HCT116 (cell line): ENCODE measurements at regions not wholly inside any gene's neighbourhood (a gene's known extent, or its start where the extent isn't known, plus 50 kb on each side); places are given as distances from the start of the nearest gene placed in this dataset.
A peak's percentile ranks its signal among the peaks of the same experiment; 100 is the strongest.

ENCODE experiments used
- ATAC-seq: fragments of 200-7000 bp; cut with Tn5 transposase; 2 replicates; pipeline ENCODE4 v1.9.1; 2020; ENCODE audit warnings: mild to moderate bottlenecking, moderate library complexity
- BruUV-seq: library from RNA; stranded (reverse); fragments of 400-500 nt; replicated peaks from 2 replicates; lab custom pipeline; 2021; lab: Mats Ljungman, UMichigan
- CTCF ChIA-PET: fragments of 300-600 bp; sonication (Branson Sonifier 250); formaldehyde crosslinking; loops from one replicate; lab custom pipeline; 2021; ENCODE audit warnings: antibody characterized with exemption; lab: Charles Lee
- POLR2A ChIA-PET: fragments of 300-600, 350-600 bp; sonication (Branson Sonifier 250); formaldehyde crosslinking; loops from one replicate; lab custom pipeline; 2021; ENCODE audit warnings: antibody characterized with exemption; lab: Charles Lee
- RAD21 ChIA-PET, 2 experiments: fragments of 300-600 bp; sonication (Branson Sonifier 250); formaldehyde crosslinking; loops; one replicate each; lab custom pipeline; 2023; ENCODE audit warnings: low total read pairs in 2 of 2; ENCODE audit not compliant: uncharacterized antibody in 2 of 2, unreplicated experiment in 2 of 2, low non-redundant PET in 1 of 2; lab: Charles Lee
- DNase-seq: peaks from one replicate; pipeline ENCODE4 v3.0.0-alpha.2; 2010; ENCODE audit warnings: low read depth, low spot score
- H2AFZ ChIP-seq: fragments of 200-600 bp; shearing (Covaris generic), sonication (generic); 2 replicates; pipeline ENCODE4 v1.6.1; 2017; ENCODE audit warnings: low read depth, mixed run types, mixed read lengths, antibody characterized with exemption, low read length; ENCODE audit not compliant: poor library complexity, severe bottlenecking
- H3K27ac ChIP-seq: 2 replicates; pipeline ENCODE4 v1.5.1; 2012; ENCODE audit warnings: low read depth, low read length
- H3K27me3 ChIP-seq: fragments of 200-600 bp; sonication (generic); 2 replicates; pipeline ENCODE4 v1.6.1; 2016; ENCODE audit warnings: mixed run types, low read length, mixed read lengths; ENCODE audit not compliant: insufficient read depth
- H3K36me3 ChIP-seq, 2 experiments: fragments of 200-500 bp in 1 of 2; fragments of 200-600 bp in 1 of 2; sonication (Bioruptor generic) in 1 of 2; sonication (generic) in 1 of 2; 2 replicates each; pipeline versions ENCODE4 v1.5.1 to v1.6.1; 2014 to 2016; ENCODE audit warnings: low read length in 2 of 2, inconsistent platforms in 1 of 2, mixed read lengths in 1 of 2, mixed run types in 1 of 2; ENCODE audit not compliant: insufficient read depth in 2 of 2, control insufficient read depth in 1 of 2
- H3K4me1 ChIP-seq, 2 experiments: fragments of 200-600 bp in 1 of 2; sonication (generic) in 1 of 2; 2 replicates each; pipeline versions ENCODE4 v1.5.1 to v1.6.1; 2012 to 2017; ENCODE audit warnings: low read length in 2 of 2, inconsistent platforms in 1 of 2, mild to moderate bottlenecking in 1 of 2, mixed read lengths in 1 of 2, mixed run types in 1 of 2, moderate library complexity in 1 of 2; ENCODE audit not compliant: insufficient read depth in 2 of 2, control insufficient read depth in 1 of 2
- H3K4me2 ChIP-seq: fragments of 200-600 bp; sonication (generic); 2 replicates; pipeline ENCODE4 v1.6.1; 2017; ENCODE audit warnings: mixed run types, low read length, mixed read lengths
- H3K4me3 ChIP-seq, 2 experiments: fragments of 200-600 bp in 1 of 2; sonication (generic) in 1 of 2; replicated peaks in 1 of 2; 2 replicates each; pipeline ENCODE4 v1.5.1; 2011 to 2016; ENCODE audit warnings: low read length in 2 of 2, control low read depth in 1 of 2, low read depth in 1 of 2, mild to moderate bottlenecking in 1 of 2, mixed read lengths in 1 of 2, mixed run types in 1 of 2
- H3K79me2 ChIP-seq: fragments of 200-600 bp; sonication (generic); 2 replicates; pipeline ENCODE4 v1.6.1; 2017; ENCODE audit warnings: mild to moderate bottlenecking, mixed run types, low read length, moderate library complexity, mixed read lengths; ENCODE audit not compliant: insufficient read depth
- H3K9ac ChIP-seq: fragments of 200-600 bp; sonication (generic); 2 replicates; pipeline ENCODE4 v1.6.1; 2016; ENCODE audit warnings: low read length, mixed read lengths
- H3K9me2 ChIP-seq: fragments of 200-600 bp; sonication (generic), shearing (Covaris generic); 2 replicates; pipeline ENCODE4 v1.6.1; 2017; ENCODE audit warnings: mixed run types, mild to moderate bottlenecking, moderate library complexity; ENCODE audit not compliant: insufficient read depth
- H3K9me3 ChIP-seq, 2 experiments: fragments of 200-500 bp in 1 of 2; fragments of 200-600 bp in 1 of 2; sonication (Bioruptor generic) in 1 of 2; sonication (generic) in 1 of 2; 2 replicates each; pipeline ENCODE4 v1.6.1; 2014 to 2017; ENCODE audit warnings: low read length in 2 of 2, mixed read lengths in 2 of 2, inconsistent platforms in 1 of 2, low read depth in 1 of 2, mild to moderate bottlenecking in 1 of 2, mixed run types in 1 of 2, moderate library complexity in 1 of 2; ENCODE audit not compliant: control insufficient read depth in 1 of 2, insufficient read depth in 1 of 2
- H4K20me1 ChIP-seq: fragments of 200-600 bp; sonication (generic), shearing (Covaris generic); 2 replicates; pipeline ENCODE4 v1.6.1; 2017; ENCODE audit warnings: mixed run types, mild to moderate bottlenecking, moderate library complexity; ENCODE audit not compliant: insufficient read depth
- CEBPB ChIP-seq: IDR thresholded peaks from 2 replicates; pipeline ENCODE4 v1.6.1; 2012; ENCODE audit warnings: low read depth
- EGR1 ChIP-seq: IDR thresholded peaks from 2 replicates; pipeline ENCODE4 v1.6.1; 2012; ENCODE audit warnings: low read depth
- EZH2 ChIP-seq: fragments of 200-600 bp; sonication (generic); IDR thresholded peaks from 2 replicates; pipeline ENCODE4 v1.6.1; 2017; ENCODE audit warnings: antibody characterized with exemption, mixed run types
- EZH2phosphoT487 ChIP-seq: fragments of 200-600 bp; IDR thresholded peaks from 2 replicates; pipeline ENCODE4 v1.6.1; 2018; ENCODE audit warnings: antibody characterized with exemption, borderline replicate concordance
- JUND ChIP-seq: IDR thresholded peaks from 2 replicates; pipeline ENCODE4 v1.6.1; 2012
- POLR2AphosphoS5 ChIP-seq: IDR thresholded peaks from 2 replicates; pipeline ENCODE4 v1.6.1; 2011; ENCODE audit warnings: mild to moderate bottlenecking, low read depth, low read length, moderate library complexity
- SIN3A ChIP-seq: IDR thresholded peaks from 2 replicates; pipeline ENCODE4 v1.6.1; 2012; ENCODE audit warnings: low read depth
- SP1 ChIP-seq: IDR thresholded peaks from 2 replicates; pipeline ENCODE4 v1.6.1; 2012; ENCODE audit warnings: low read depth
- TCF7L2 ChIP-seq: IDR thresholded peaks from 2 replicates; pipeline ENCODE4 v1.7.0; 2011; ENCODE audit warnings: borderline replicate concordance, inconsistent platforms; ENCODE audit not compliant: insufficient read depth, insufficient read length; ENCODE audit errors: extremely low read depth
- intact Hi-C: fragments of 100-400 bp; cut with micrococcal nuclease; formaldehyde crosslinking; loops from 2 replicates; pipeline ENCODE4 v1.10.0; 2022
- TF ChIP-seq, protein P1 (sequence below), 3 experiments: fragments of 200-600 bp in 1 of 3; sonication (generic) in 1 of 3; IDR thresholded peaks in 2 of 3; conservative IDR thresholded peaks in 1 of 3; 2 replicates each; pipeline ENCODE4 v1.5.1; 2012 to 2017; ENCODE audit warnings: low read depth in 2 of 3, low read length in 2 of 3, antibody characterized with exemption in 1 of 3, borderline replicate concordance in 1 of 3, control low read depth in 1 of 3, mild to moderate bottlenecking in 1 of 3, mixed read lengths in 1 of 3, mixed run types in 1 of 3, moderate library complexity in 1 of 3; ENCODE audit not compliant: insufficient read depth in 1 of 3
- TF ChIP-seq, protein P2 (sequence below): IDR thresholded peaks from 2 replicates; pipeline ENCODE4 v1.6.1; 2011; ENCODE audit warnings: mild to moderate bottlenecking, low read length, moderate library complexity; ENCODE audit not compliant: insufficient replicate concordance; ENCODE audit errors: extremely low read depth

DNA sequence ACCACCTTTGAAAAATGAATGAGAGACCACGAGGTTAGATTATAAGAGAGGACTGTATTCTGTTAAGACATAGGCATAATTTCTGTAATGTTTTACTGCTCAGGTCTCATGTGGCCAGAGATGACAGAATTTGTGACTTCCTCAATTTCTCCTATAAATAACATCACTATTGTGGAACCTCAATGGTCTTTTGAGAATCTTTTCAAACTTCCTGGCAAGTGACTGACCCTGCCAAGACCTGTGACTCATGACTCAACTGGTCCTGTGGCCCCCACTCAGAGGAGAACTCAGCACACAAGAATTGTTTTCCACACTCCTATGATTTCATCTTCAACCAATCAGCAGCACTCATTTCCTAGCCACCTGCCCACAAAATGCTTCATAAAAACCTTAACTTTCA is 508.2 kb upstream of the ATP2B1 start:
- no peak for TF ChIP-seq EZH2phosphoT487
- TF ChIP-seq CEBPB, result no peak
- TF ChIP-seq JUND, result no peak
- TF ChIP-seq POLR2AphosphoS5, result no peak
- TF ChIP-seq, protein P1, sequence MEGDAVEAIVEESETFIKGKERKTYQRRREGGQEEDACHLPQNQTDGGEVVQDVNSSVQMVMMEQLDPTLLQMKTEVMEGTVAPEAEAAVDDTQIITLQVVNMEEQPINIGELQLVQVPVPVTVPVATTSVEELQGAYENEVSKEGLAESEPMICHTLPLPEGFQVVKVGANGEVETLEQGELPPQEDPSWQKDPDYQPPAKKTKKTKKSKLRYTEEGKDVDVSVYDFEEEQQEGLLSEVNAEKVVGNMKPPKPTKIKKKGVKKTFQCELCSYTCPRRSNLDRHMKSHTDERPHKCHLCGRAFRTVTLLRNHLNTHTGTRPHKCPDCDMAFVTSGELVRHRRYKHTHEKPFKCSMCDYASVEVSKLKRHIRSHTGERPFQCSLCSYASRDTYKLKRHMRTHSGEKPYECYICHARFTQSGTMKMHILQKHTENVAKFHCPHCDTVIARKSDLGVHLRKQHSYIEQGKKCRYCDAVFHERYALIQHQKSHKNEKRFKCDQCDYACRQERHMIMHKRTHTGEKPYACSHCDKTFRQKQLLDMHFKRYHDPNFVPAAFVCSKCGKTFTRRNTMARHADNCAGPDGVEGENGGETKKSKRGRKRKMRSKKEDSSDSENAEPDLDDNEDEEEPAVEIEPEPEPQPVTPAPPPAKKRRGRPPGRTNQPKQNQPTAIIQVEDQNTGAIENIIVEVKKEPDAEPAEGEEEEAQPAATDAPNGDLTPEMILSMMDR (IDR thresholded peaks at IDR 0.05 in 2 of 3, conservative IDR thresholded peaks at IDR 0.05 in 1 of 3; ENCODE audit: borderline replicate concordance in 1 of 3, insufficient read depth in 1 of 3, low read depth in 2 of 3, low read length in 2 of 3), result no peak
- TF ChIP-seq SP1, result no peak
- no peak for TF ChIP-seq SIN3A
- TF ChIP-seq EZH2, result no peak
- TF ChIP-seq, protein P2, sequence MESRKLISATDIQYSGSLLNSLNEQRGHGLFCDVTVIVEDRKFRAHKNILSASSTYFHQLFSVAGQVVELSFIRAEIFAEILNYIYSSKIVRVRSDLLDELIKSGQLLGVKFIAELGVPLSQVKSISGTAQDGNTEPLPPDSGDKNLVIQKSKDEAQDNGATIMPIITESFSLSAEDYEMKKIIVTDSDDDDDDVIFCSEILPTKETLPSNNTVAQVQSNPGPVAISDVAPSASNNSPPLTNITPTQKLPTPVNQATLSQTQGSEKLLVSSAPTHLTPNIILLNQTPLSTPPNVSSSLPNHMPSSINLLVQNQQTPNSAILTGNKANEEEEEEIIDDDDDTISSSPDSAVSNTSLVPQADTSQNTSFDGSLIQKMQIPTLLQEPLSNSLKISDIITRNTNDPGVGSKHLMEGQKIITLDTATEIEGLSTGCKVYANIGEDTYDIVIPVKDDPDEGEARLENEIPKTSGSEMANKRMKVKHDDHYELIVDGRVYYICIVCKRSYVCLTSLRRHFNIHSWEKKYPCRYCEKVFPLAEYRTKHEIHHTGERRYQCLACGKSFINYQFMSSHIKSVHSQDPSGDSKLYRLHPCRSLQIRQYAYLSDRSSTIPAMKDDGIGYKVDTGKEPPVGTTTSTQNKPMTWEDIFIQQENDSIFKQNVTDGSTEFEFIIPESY, result no peak
- no peak for TF ChIP-seq EGR1
- no peak for TF ChIP-seq TCF7L2
- no peak for ATAC-seq
- POLR2A ChIA-PET, result no interaction called here

More for the DNA sequence above, 508.2 kb upstream of the ATP2B1 start:
- H2AFZ ChIP-seq, result no peak overlapping the region
- H3K36me3 ChIP-seq, result no peaks in the 10 kb centered on the region
- no peak overlapping the region for H3K27ac ChIP-seq
- ChIA-PET RAD21 (no interaction called here), CTCF (no interaction called here)
- no peaks in the 10 kb centered on the region for H4K20me1 ChIP-seq
- H3K4me2 ChIP-seq, result 0 out of 2 replicates have a peak overlapping the region, but pooled peaks have one; percentile 15
- no peak overlapping the region for H3K9ac ChIP-seq
- DNase-seq, result no peak
- BruUV-seq, result no TSS peak
- intact Hi-C loops, result no loop called here
- no peaks in the 10 kb centered on the region for H3K27me3 ChIP-seq
- no peaks in the 10 kb centered on the region for H3K9me3 ChIP-seq
- H3K4me3 ChIP-seq, result no peak overlapping the region
- H3K4me1 ChIP-seq, result peaks cover 0 to 5% of the 10 kb centered on the region in 2 experiments; a peak in 2 of 4 replicates
- H3K9me2 ChIP-seq, result 0 out of 2 replicates have a peak, but pooled peaks cover 4% of the 10 kb centered on the region
- no peaks in the 10 kb centered on the region for H3K79me2 ChIP-seq
